Lung (tissue), 11 donors: ENCODE measurements at regions not wholly inside any gene's neighbourhood (a gene's known extent, or its start where the extent isn't known, plus 50 kb on each side); places are given as distances from the start of the nearest gene placed in this dataset.

ENCODE experiments used
- ATAC-seq: fragments of 200-7000 bp; cut with Tn5 transposase; one replicate; pipeline ENCODE4 v1.9.1; 2020; ENCODE audit warnings: moderate number of reproducible peaks; ENCODE audit not compliant: insufficient read depth, low FRiP score
- DNase-seq, 3 donors: peaks; one replicate each; pipeline ENCODE4 v3.0.0-alpha.2; 2013 to 2017
- H3K27ac ChIP-seq, 2 donors: one replicate each; pipeline ENCODE4 v1.5.1; 2013; ENCODE audit warnings: mild to moderate bottlenecking in 2 of 2, moderate library complexity in 2 of 2, control low read depth in 1 of 2, inconsistent platforms in 1 of 2, low read depth in 1 of 2, low read length in 1 of 2
- H3K27me3 ChIP-seq, 3 donors: one replicate each; pipeline ENCODE4 v1.5.1; 2013; ENCODE audit warnings: low read length in 2 of 3; ENCODE audit not compliant: control insufficient read depth in 3 of 3, insufficient read depth in 3 of 3
- H3K36me3 ChIP-seq, 4 donors: one replicate each; pipeline ENCODE4 v1.5.1; 2013; ENCODE audit warnings: low read length in 4 of 4, mild to moderate bottlenecking in 1 of 4, moderate library complexity in 1 of 4; ENCODE audit not compliant: control insufficient read depth in 4 of 4, insufficient read depth in 4 of 4
- H3K4me1 ChIP-seq, 5 donors: one replicate each; pipeline ENCODE4 v1.5.1; 2013; ENCODE audit warnings: low read length in 5 of 5, mild to moderate bottlenecking in 2 of 5, moderate library complexity in 1 of 5; ENCODE audit not compliant: control insufficient read depth in 5 of 5, insufficient read depth in 5 of 5
- H3K4me3 ChIP-seq: one replicate; pipeline ENCODE4 v1.5.1; 2013; ENCODE audit warnings: mild to moderate bottlenecking, control low read depth, moderate library complexity
- H3K9ac ChIP-seq, 2 donors: one replicate each; pipeline ENCODE4 v1.5.1; 2013; ENCODE audit warnings: low read length in 2 of 2, control low read depth in 1 of 2; ENCODE audit not compliant: insufficient read depth in 1 of 2
- H3K9me3 ChIP-seq, 4 donors: one replicate each; pipeline ENCODE4 v1.5.1; 2013; ENCODE audit warnings: low read length in 3 of 4, mild to moderate bottlenecking in 1 of 4, moderate library complexity in 1 of 4; ENCODE audit not compliant: control insufficient read depth in 4 of 4, insufficient read depth in 3 of 4
- CTCF ChIP-seq: IDR thresholded peaks from 2 replicates; pipeline ENCODE4 v1.5.1; 2012; ENCODE audit warnings: mild to moderate bottlenecking; ENCODE audit errors: control extremely low read depth, extremely low read depth
- WGBS, 2 donors: extraction: QIAGEN DNeasy Blood & Tissue Kit; methylation state at CpG; one replicate each; pipeline ENCODE4 v1.1.7; 2013; 5-methylcytosine and 5-hydroxymethylcytosine counted together
- donor health status: control.
- donor health status: control.
- donor health status: Bipolar disorder and iron deficiency.
- donor health status: healthy.
- donor health status: DM: yes; HTN: yes; CAD: no.

GRCh38 chr13:40503011-40503410, 163.4 kb downstream of the FOXO1 start:
- Histone ChIP-seq H3K9me3 (no peaks in the 10 kb centered on the region), H3K27me3 (no peaks in the 10 kb centered on the region), H3K36me3 (no peaks in the 10 kb centered on the region), H3K9ac (no peak overlapping the region), H3K4me1 (peaks cover 0 to 8% (median 0%) of the 10 kb centered on the region in 5 donors), H3K4me3 (no peak overlapping the region), H3K27ac (no peak overlapping the region)
- no peak for TF ChIP-seq CTCF
- WGBS, 2 donors: 91 to 93% methylated on average over 2 of the region's 2 CpGs
- DNase-seq: no peak
- no peak for ATAC-seq

DNA sequence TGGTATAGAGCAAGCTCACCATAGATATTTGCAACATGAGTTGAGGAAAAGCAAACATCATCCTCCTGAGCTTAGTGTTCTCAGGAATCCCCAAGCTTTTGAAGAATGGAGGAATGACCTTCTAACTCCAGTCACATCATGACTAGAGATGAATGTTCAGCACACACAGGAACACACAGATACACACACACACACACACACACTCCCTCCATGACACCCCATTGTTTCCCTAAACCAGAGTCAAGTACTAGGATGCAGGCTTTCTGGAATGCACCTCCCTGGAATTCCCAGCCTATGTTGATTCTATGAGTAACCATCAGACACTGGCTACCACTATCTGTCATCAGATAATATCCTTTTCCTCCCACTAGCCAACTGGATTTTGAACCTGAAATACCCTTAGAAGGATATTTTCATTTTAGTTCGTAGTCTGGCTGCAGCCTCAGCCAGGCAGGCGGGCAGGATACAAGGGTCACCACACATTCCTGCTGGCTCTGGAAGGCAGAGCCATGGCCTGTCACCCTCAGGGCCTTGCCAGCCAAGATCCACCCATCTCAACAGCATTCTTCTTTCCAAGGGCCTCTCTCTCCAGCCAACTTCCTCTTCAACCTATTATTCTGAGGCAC, 162.4 kb downstream of the FOXO1 start:
- no peaks in the 10 kb centered on the region for H3K36me3 ChIP-seq
- peaks cover 0 to 7% (median 0%) of the 10 kb centered on the region in 5 donors for H3K4me1 ChIP-seq
- no peak for TF ChIP-seq CTCF
- ATAC-seq (no peak), DNase-seq (peak in 1 of 3 donors; percentile 12)
- H3K27ac ChIP-seq: peak overlapping the region in 1 of 2 donors; percentile 44
- H3K27me3 ChIP-seq: no peaks in the 10 kb centered on the region
- no peaks in the 10 kb centered on the region for H3K9me3 ChIP-seq
- no peak overlapping the region for H3K4me3 ChIP-seq
- WGBS, 2 donors: 68 to 81% methylated on average over 2 of the region's 2 CpGs
- H3K9ac ChIP-seq: no peak overlapping the region

DNA sequence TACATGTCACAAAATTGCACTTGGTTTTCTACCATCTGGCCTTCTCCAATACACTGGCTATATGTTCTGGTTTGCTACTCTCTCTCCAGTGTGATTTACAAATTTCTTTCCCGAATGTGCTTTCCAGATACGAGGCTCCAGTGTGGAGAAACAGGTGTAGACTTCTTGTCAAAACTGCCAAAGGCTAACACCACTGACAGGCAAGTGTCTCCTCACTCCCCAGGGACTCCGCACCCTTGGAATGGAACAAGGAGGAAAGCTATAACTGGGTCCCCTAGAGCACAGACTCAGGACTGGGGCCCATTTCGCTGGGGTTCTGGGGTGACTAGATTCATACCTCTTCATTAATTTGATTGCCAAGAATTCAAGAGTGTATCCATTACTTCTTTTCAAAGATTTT, 161.8 kb downstream of the FOXO1 start:
- H3K27me3 ChIP-seq: no peaks in the 10 kb centered on the region
- ATAC-seq (no peak), DNase-seq (no peak)
- H3K9ac ChIP-seq: no peak overlapping the region
- no peaks in the 10 kb centered on the region for H3K36me3 ChIP-seq
- H3K4me1 ChIP-seq: peaks cover 0 to 7% (median 0%) of the 10 kb centered on the region in 5 donors
- no peak for TF ChIP-seq CTCF
- no peak overlapping the region for H3K27ac ChIP-seq
- no peaks in the 10 kb centered on the region for H3K9me3 ChIP-seq
- no peak overlapping the region for H3K4me3 ChIP-seq
- WGBS, 2 donors: 88 to 98% methylated on average over 4 of the region's 4 CpGs

DNA sequence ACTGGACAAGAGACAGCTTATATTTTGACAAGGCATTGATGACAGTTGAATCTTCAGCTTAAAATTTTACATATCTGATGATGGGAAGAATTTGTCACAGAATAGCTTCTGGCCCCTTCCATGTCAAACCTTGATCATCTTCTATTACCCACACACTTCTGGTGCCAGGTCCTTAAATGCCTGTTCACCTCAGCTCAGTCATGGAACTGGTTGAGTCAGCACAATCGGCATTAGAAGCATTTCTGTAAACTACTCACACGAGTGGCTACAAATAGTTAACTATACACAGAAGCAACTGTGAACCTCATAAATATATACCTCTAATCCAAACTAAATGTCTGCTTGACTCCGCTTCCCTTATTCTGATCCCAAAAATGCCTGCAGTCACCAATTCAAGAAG, 161.2 kb downstream of the FOXO1 start:
- H3K9ac ChIP-seq: no peak overlapping the region
- H3K4me1 ChIP-seq: peaks cover 0 to 7% (median 0%) of the 10 kb centered on the region in 5 donors
- H3K27ac ChIP-seq: no peak overlapping the region
- H3K9me3 ChIP-seq: no peaks in the 10 kb centered on the region
- no peak overlapping the region for H3K4me3 ChIP-seq
- no peak for ATAC-seq
- no peaks in the 10 kb centered on the region for H3K36me3 ChIP-seq
- 90 to 98% methylated on average over 3 of the region's 3 CpGs for WGBS, 2 donors
- DNase-seq: no peak
- TF ChIP-seq CTCF: no peak
- H3K27me3 ChIP-seq: no peaks in the 10 kb centered on the region
